Kidney (tissue), 13 donors: ENCODE measurements at regions not wholly inside any gene's neighbourhood (a gene's known extent, or its start where the extent isn't known, plus 50 kb on each side); places are given as distances from the start of the nearest gene placed in this dataset.

Experiments
- DNase-seq, 5 donors: peaks; one replicate each; pipeline ENCODE4 v3.0.0-alpha.2; 2013 to 2020
- FAIRE-seq: peaks from 2 replicates; lab custom pipeline; 2012; peaks lifted over from hg19 to GRCh38; lab: Jason Lieb, UNC
- H3K27ac ChIP-seq, 2 donors: one replicate each; pipeline ENCODE4 v1.7.0; 2013; ENCODE audit warnings: low read depth in 2 of 2, low read length in 2 of 2, inconsistent platforms in 1 of 2
- H3K27me3 ChIP-seq: one replicate; pipeline ENCODE4 v1.7.1; 2013; ENCODE audit warnings: low read length, inconsistent platforms; ENCODE audit not compliant: control insufficient read depth, insufficient read depth
- H3K36me3 ChIP-seq, 3 donors: one replicate each; pipeline versions ENCODE4 v1.7.0 to v1.7.1; 2013; ENCODE audit warnings: low read length in 3 of 3, control low read depth in 1 of 3, inconsistent platforms in 1 of 3; ENCODE audit not compliant: insufficient read depth in 3 of 3, control insufficient read depth in 2 of 3
- H3K4me1 ChIP-seq, 3 donors: one replicate each; pipeline versions ENCODE4 v1.7.0 to v1.7.1; 2013; ENCODE audit warnings: low read length in 3 of 3, inconsistent platforms in 1 of 3, low read depth in 1 of 3; ENCODE audit not compliant: control insufficient read depth in 2 of 3, insufficient read depth in 2 of 3
- H3K4me3 ChIP-seq, 3 donors: one replicate each; pipeline versions ENCODE4 v1.7.0 to v1.8.1; 2013; ENCODE audit warnings: low read length in 3 of 3, control low read depth in 1 of 3, inconsistent platforms in 1 of 3
- H3K9ac ChIP-seq, 3 donors: one replicate each; pipeline versions ENCODE4 v1.7.0 to v1.7.1; 2013; ENCODE audit warnings: low read length in 3 of 3, control low read depth in 1 of 3, inconsistent platforms in 1 of 3
- H3K9me3 ChIP-seq, 3 donors: one replicate each; pipeline versions ENCODE4 v1.7.0 to v1.7.1; 2013; ENCODE audit warnings: low read length in 3 of 3, control low read depth in 1 of 3, inconsistent platforms in 1 of 3; ENCODE audit not compliant: control insufficient read depth in 2 of 3, insufficient read depth in 1 of 3
- CTCF ChIP-seq: IDR thresholded peaks from 3 replicates; pipeline ENCODE4 v1.5.1; 2012; ENCODE audit warnings: mild to moderate bottlenecking, moderate library complexity, borderline replicate concordance; ENCODE audit not compliant: insufficient read depth; ENCODE audit errors: extremely low read depth
- intact Hi-C: fragments of 100-400 bp; cut with DNase I; formaldehyde crosslinking; loops from one replicate; pipeline ENCODE4 v1.11.1; 2022
- donor health status: control.
- donor health status: control.
- donor health status: control.
- donor health status: control.
- donor health status: control.
- donor health status: DM: yes; HTN: yes; CAD: no.
- donor health status: Normal renal cell carcinoma (clear cell type).

- Histone ChIP-seq H3K27ac (no peak overlapping the region), H3K27me3 (peaks cover 4% of the 10 kb centered on the region), H3K4me1 (no peaks in the 10 kb centered on the region), H3K36me3 (no peaks in the 10 kb centered on the region), H3K9me3 (no peaks in the 10 kb centered on the region), H3K4me3 (no peak overlapping the region), H3K9ac (no peak overlapping the region)
- intact Hi-C loops, result no loop called here
- FAIRE-seq (peak; percentile 23), DNase-seq (no peak)
- TF ChIP-seq CTCF, result no peak
Measured at GRCh38 chrX:14083783-14084182, 54.1 kb upstream of the GEMIN8 start.

- Histone ChIP-seq H3K9me3 (no peaks in the 10 kb centered on the region), H3K36me3 (no peaks in the 10 kb centered on the region), H3K27ac (no peak overlapping the region), H3K4me1 (no peaks in the 10 kb centered on the region), H3K4me3 (no peak overlapping the region), H3K27me3 (peaks cover 8% of the 10 kb centered on the region), H3K9ac (no peak overlapping the region)
- no peak for FAIRE-seq
- intact Hi-C loops, result no loop called here
- TF ChIP-seq CTCF, result no peak
- DNase-seq, result no peak
Measured at GRCh38 chrX:14079891-14080430, 50.3 kb upstream of the GEMIN8 start.
